ENCODE measurements at regions not wholly inside any gene's neighbourhood (a gene's known extent, or its start where the extent isn't known, plus 50 kb on each side); places are given as distances from the start of the nearest gene placed in this dataset.

DNA sequence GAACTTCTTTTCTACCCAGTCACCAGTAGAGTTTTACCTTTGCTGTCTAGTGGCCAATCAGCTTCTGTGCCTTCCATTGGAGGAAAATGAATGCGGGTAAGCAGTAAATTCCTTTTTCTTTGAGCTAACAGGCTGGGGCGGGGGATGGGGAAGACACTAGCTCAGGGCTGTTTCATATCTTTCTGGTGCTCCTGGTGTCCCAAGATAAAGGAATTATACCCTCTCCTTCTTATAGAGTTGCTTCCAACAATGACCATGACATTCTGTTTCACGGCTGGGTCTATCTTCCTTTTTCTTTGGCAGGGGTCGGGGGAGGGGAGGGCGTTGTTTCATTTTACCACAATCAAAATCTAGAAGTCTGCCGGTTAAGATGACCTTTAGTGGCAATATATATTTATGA is 51.2 kb upstream of the RPS23 start:
- TF ChIP-seq, protein P1, sequence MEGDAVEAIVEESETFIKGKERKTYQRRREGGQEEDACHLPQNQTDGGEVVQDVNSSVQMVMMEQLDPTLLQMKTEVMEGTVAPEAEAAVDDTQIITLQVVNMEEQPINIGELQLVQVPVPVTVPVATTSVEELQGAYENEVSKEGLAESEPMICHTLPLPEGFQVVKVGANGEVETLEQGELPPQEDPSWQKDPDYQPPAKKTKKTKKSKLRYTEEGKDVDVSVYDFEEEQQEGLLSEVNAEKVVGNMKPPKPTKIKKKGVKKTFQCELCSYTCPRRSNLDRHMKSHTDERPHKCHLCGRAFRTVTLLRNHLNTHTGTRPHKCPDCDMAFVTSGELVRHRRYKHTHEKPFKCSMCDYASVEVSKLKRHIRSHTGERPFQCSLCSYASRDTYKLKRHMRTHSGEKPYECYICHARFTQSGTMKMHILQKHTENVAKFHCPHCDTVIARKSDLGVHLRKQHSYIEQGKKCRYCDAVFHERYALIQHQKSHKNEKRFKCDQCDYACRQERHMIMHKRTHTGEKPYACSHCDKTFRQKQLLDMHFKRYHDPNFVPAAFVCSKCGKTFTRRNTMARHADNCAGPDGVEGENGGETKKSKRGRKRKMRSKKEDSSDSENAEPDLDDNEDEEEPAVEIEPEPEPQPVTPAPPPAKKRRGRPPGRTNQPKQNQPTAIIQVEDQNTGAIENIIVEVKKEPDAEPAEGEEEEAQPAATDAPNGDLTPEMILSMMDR (IDR thresholded peaks at IDR 0.05), result no peak
- TF ChIP-seq POLR2A (IDR thresholded peaks at IDR 0.05), result no peak

Data from uterus (tissue), 2 donors.